ENCODE measurements at regions not wholly inside any gene's neighbourhood (a gene's known extent, or its start where the extent isn't known, plus 50 kb on each side); places are given as distances from the start of the nearest gene placed in this dataset.

DNA sequence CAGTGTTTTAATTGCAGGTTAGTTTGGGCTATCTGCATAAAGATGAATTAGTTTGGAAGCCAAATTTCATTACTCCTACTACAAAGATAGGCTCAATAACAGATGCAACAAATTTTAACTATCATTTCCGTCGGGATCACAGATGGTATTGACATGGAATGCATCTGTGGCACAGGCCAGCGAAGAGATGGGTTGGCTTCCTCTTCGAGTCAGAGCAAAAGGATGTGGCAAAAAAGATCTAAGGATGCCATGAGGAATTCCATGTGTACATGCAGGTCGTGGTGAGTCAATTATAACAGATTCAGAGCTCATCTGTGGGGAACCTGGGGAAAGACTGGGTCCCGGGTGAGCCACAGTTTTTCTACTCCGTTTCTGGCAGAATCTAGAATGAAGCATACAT, 83.0 kb upstream of the CITED2 start:
- Histone ChIP-seq H4K20me1 (ENCODE audit: low read depth) (no peaks in the 10 kb centered on the region), H3K9me3 (ENCODE audit: low read depth) (no peaks in the 10 kb centered on the region), H3K4me3 (no peak overlapping the region), H3K4me2 (no peak overlapping the region), H3K36me3 (no peaks in the 10 kb centered on the region), H3K9ac (no peak overlapping the region), H3K79me2 (ENCODE audit: low read depth) (no peaks in the 10 kb centered on the region), H3F3A (ENCODE audit: low read depth) (no peaks in the 10 kb centered on the region), H3K27ac (no peak overlapping the region), H3K27me3 (no peaks in the 10 kb centered on the region), H3K4me1 (peaks cover 4% of the 10 kb centered on the region), H2AFZ (replicated peaks) (no peak overlapping the region)
- Mint-ChIP-seq H3K36me3 (peaks cover 2% of the 10 kb centered on the region), H3K4me3 (no peak overlapping the region), H3K27ac (no peak overlapping the region), H3K4me1 (peaks cover 3% of the 10 kb centered on the region), H3K27me3 (ENCODE audit: insufficient read depth, low read depth) (peaks cover 2% of the 10 kb centered on the region), H3K9me3 (peaks cover 7% of the 10 kb centered on the region)
- TF ChIP-seq EZH2 (IDR thresholded peaks at IDR 0.05) (no peak), EZH2phosphoT487 (IDR thresholded peaks at IDR 0.05) (no peak)
- TF ChIP-seq, protein P1, sequence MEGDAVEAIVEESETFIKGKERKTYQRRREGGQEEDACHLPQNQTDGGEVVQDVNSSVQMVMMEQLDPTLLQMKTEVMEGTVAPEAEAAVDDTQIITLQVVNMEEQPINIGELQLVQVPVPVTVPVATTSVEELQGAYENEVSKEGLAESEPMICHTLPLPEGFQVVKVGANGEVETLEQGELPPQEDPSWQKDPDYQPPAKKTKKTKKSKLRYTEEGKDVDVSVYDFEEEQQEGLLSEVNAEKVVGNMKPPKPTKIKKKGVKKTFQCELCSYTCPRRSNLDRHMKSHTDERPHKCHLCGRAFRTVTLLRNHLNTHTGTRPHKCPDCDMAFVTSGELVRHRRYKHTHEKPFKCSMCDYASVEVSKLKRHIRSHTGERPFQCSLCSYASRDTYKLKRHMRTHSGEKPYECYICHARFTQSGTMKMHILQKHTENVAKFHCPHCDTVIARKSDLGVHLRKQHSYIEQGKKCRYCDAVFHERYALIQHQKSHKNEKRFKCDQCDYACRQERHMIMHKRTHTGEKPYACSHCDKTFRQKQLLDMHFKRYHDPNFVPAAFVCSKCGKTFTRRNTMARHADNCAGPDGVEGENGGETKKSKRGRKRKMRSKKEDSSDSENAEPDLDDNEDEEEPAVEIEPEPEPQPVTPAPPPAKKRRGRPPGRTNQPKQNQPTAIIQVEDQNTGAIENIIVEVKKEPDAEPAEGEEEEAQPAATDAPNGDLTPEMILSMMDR (IDR thresholded peaks at IDR 0.05) = no peak
- no peak for DNase-seq (ENCODE audit: low spot score)

DNA sequence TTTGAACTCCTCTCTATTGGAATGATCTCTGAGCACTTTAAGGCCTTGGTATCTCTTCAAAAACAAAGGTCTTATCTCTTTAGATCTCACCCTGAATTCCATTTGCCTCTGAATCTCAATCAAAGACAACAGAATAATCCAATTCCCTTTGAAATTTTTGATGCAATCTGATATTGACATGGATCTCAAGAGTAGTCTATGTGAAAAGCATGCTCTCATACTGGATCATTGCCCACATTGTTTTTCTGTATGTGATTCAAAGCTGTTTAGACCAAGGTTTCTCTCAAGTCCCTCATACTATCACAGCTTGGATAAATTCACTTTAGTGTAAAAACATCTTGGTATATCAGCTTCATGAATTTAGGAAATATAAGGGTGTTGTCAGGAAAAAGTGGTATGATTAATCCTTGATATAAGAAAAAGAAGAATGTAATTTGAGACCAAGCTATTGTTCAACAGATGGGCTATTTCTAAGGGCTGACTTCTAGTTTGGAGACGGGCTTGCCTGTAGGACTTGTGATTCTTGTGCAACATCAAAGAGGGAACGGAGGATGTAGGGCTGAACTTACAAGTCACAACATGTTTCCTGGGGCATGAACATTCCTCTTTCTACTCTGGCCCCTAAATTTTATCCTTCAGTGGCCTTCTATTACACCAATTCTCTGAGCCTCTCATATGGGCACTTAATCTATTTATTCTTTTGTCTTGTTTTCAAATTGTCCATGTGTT, 77.9 kb upstream of the CITED2 start:
- Mint-ChIP-seq H3K9me3 (peaks cover 7% of the 10 kb centered on the region), H3K36me3 (no peaks in the 10 kb centered on the region), H3K27ac (no peak overlapping the region), H3K27me3 (ENCODE audit: insufficient read depth, low read depth) (no peaks in the 10 kb centered on the region), H3K4me3 (no peak overlapping the region), H3K4me1 (peaks cover 44% of the 10 kb centered on the region)
- no peak overlapping the region for H3K4me2 ChIP-seq
- peaks cover 31% of the 10 kb centered on the region for H3K4me1 ChIP-seq
- no peak for DNase-seq (ENCODE audit: low spot score)
- no peaks in the 10 kb centered on the region for H3K27me3 ChIP-seq
- H3K4me3 ChIP-seq = no peak overlapping the region
- H2AFZ ChIP-seq (replicated peaks) = no peak overlapping the region
- no peaks in the 10 kb centered on the region for H3K9me3 ChIP-seq (ENCODE audit: low read depth)
- H3K9ac ChIP-seq = no peak overlapping the region
- TF ChIP-seq, protein P1 (IDR thresholded peaks at IDR 0.05) = no peak
- TF ChIP-seq EZH2 (IDR thresholded peaks at IDR 0.05) (no peak), EZH2phosphoT487 (IDR thresholded peaks at IDR 0.05) (no peak)
- no peaks in the 10 kb centered on the region for H4K20me1 ChIP-seq (ENCODE audit: low read depth)
- no peaks in the 10 kb centered on the region for H3F3A ChIP-seq (ENCODE audit: low read depth)
- no peaks in the 10 kb centered on the region for H3K79me2 ChIP-seq (ENCODE audit: low read depth)
- no peaks in the 10 kb centered on the region for H3K36me3 ChIP-seq
- no peak overlapping the region for H3K27ac ChIP-seq

DNA sequence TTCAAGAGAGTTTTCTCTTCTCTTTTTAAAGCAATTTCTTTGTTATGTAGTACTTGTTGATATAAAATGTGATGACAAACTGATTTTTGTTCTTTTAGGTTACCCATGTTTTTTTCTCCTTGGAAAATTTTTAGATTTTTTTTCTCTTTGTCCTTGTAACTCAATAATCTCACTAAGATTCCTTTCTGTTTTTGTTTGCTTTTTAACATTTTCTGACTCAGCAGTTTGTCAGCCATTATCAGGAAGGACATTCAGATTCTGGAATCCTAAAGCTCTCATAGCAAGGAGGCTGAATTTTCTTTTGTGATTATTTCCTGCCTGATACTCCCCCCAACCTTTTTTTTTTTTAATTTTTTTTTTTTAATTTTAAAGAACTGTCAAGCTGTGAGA, 75.2 kb upstream of the CITED2 start:
- peaks cover 40% of the 10 kb centered on the region for H3K4me1 ChIP-seq
- no peak for DNase-seq (ENCODE audit: low spot score)
- H3K36me3 ChIP-seq = no peaks in the 10 kb centered on the region
- Mint-ChIP-seq H3K27me3 (ENCODE audit: insufficient read depth, low read depth) (peaks cover 3% of the 10 kb centered on the region), H3K9me3 (peaks cover 10% of the 10 kb centered on the region), H3K4me3 (no peak overlapping the region), H3K27ac (peak overlapping the region; percentile 93), H3K36me3 (no peaks in the 10 kb centered on the region), H3K4me1 (peaks cover 63% of the 10 kb centered on the region)
- no peaks in the 10 kb centered on the region for H3K79me2 ChIP-seq (ENCODE audit: low read depth)
- H2AFZ ChIP-seq (replicated peaks) = peak overlapping the region; percentile 7
- no peaks in the 10 kb centered on the region for H3K9me3 ChIP-seq (ENCODE audit: low read depth)
- peaks cover 14% of the 10 kb centered on the region for H3F3A ChIP-seq (ENCODE audit: low read depth)
- no peak overlapping the region for H3K27ac ChIP-seq
- H3K27me3 ChIP-seq = no peaks in the 10 kb centered on the region
- H4K20me1 ChIP-seq (ENCODE audit: low read depth) = no peaks in the 10 kb centered on the region
- H3K4me2 ChIP-seq = no peak overlapping the region
- H3K4me3 ChIP-seq = no peak overlapping the region
- no peak overlapping the region for H3K9ac ChIP-seq
- TF ChIP-seq, protein P1 (IDR thresholded peaks at IDR 0.05) = no peak
- no peak for TF ChIP-seq EZH2 (IDR thresholded peaks at IDR 0.05)
- no peak for TF ChIP-seq EZH2phosphoT487 (IDR thresholded peaks at IDR 0.05)
